ENCODE measurements at regions not wholly inside any gene's neighbourhood (a gene's known extent, or its start where the extent isn't known, plus 50 kb on each side); places are given as distances from the start of the nearest gene placed in this dataset.

- Histone ChIP-seq H3K4me1 (ENCODE audit: insufficient read depth, low read length, poor library complexity, severe bottlenecking) (peaks cover 30% of the 10 kb centered on the region), H3K79me2 (ENCODE audit: insufficient read depth, low read length) (no peaks in the 10 kb centered on the region), H3K27me3 (ENCODE audit: insufficient read depth, low read length, poor library complexity, severe bottlenecking) (no peaks in the 10 kb centered on the region), H3K36me3 (ENCODE audit: insufficient read depth, low read length) (no peaks in the 10 kb centered on the region), H3F3A (ENCODE audit: low read depth) (peaks cover 7% of the 10 kb centered on the region; the same call in 1 of the 2 replicates), H4K20me1 (ENCODE audit: insufficient read depth, low read length, poor library complexity, severe bottlenecking) (no peaks in the 10 kb centered on the region), H3K9ac (ENCODE audit: low read depth, low read length, poor library complexity, severe bottlenecking) (no peak overlapping the region), H3K9me3 (ENCODE audit: insufficient read depth, low read depth, low read length) (no peaks in the 10 kb centered on the region), H2AFZ (ENCODE audit: low read length) (no peak overlapping the region), H3K4me3 (ENCODE audit: low read length, poor library complexity, severe bottlenecking) (no peak overlapping the region), H3K4me2 (ENCODE audit: low read depth, low read length, poor library complexity, severe bottlenecking) (no peak overlapping the region), H3K9me2 (replicated peaks; ENCODE audit: low read depth, low read length) (no peaks in the 10 kb centered on the region)
- TF ChIP-seq CTCF (conservative IDR thresholded peaks at IDR 0.05; ENCODE audit: low read length) = no peak
- TF ChIP-seq EZH2phosphoT487 (IDR thresholded peaks at IDR 0.05; ENCODE audit: borderline replicate concordance) = no peak
Observed at GRCh38 chr6:125434760-125435159, 133.0 kb upstream of the HDDC2 start.

DNA sequence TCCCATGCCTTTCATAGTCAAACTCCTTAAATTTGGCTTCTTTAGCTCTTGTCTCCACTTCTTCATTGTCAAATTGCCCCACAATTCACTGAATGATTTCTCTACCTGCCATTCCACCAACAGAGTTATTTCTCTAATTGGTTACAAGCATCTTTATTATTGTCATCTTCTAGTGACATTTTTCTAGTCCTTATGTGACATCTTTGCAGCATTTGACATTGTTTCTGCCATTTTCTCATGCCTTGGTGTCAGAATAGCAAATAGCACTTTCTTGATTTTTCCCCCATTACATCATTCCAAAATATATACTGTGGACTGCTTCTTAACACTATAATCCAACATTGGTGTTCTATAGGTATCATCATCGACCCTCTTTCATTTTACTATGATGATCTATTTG lies 137.7 kb upstream of the HDDC2 start:
- H3K79me2 ChIP-seq (ENCODE audit: insufficient read depth, low read length) = no peaks in the 10 kb centered on the region
- no peak overlapping the region for H2AFZ ChIP-seq (ENCODE audit: low read length)
- H3K27me3 ChIP-seq (ENCODE audit: insufficient read depth, low read length, poor library complexity, severe bottlenecking) = no peaks in the 10 kb centered on the region
- H3K4me3 ChIP-seq (ENCODE audit: low read length, poor library complexity, severe bottlenecking) = no peak overlapping the region
- H3K4me2 ChIP-seq (ENCODE audit: low read depth, low read length, poor library complexity, severe bottlenecking) = no peak overlapping the region
- no peak for TF ChIP-seq EZH2phosphoT487 (IDR thresholded peaks at IDR 0.05; ENCODE audit: borderline replicate concordance)
- TF ChIP-seq CTCF (conservative IDR thresholded peaks at IDR 0.05; ENCODE audit: low read length) = no peak
- no peaks in the 10 kb centered on the region for H3K9me3 ChIP-seq (ENCODE audit: insufficient read depth, low read depth, low read length)
- H4K20me1 ChIP-seq (ENCODE audit: insufficient read depth, low read length, poor library complexity, severe bottlenecking) = no peaks in the 10 kb centered on the region
- H3F3A ChIP-seq (ENCODE audit: low read depth) = no peaks in the 10 kb centered on the region
- peaks cover 6% of the 10 kb centered on the region for H3K4me1 ChIP-seq (ENCODE audit: insufficient read depth, low read length, poor library complexity, severe bottlenecking)
- no peak overlapping the region for H3K9ac ChIP-seq (ENCODE audit: low read depth, low read length, poor library complexity, severe bottlenecking)
- H3K36me3 ChIP-seq (ENCODE audit: insufficient read depth, low read length) = no peaks in the 10 kb centered on the region
- H3K9me2 ChIP-seq (replicated peaks; ENCODE audit: low read depth, low read length) = no peaks in the 10 kb centered on the region

DNA sequence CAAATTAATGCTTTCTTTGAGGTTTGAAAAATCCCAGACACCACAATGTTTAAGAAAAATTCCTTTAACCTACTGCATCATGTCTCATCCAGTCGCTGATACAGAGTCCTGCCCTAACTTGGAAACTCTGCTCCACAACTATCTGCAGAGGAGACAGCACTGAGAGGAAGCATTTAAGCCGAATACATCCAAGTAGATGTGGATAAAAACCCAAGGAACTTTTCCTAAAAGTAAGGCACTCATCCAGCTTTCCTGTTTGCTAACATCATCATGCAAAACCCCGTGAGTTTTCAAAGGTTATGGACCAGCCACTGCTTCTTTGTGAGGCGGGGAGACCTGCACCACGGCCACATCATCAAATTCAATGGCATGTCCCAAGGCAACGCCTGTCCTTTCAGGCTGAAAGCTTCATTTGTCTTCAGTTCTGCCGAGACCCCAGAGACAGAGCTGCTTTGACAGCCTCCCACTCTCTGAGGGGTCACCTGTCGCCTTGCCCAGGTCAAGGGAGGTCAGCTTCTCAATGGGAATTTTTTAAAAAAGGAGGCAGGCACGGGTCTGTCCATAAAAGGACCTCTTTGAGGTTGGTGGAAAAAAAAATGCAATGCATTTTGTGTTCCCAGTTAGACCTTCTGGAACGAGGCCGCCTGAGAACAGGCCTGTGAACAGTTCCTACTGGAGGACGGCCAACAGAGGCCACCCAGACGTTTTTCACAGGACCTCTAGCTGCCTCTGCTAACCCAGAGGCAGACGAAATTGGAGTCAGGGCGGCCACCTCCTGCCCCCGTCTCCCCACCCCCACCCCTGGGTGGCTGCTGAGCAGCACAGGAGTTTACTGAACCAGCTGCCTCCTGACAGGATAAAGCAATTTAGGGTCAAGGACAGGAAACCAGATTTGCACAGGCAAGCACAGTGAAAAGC lies 142.5 kb upstream of the HDDC2 start:
- TF ChIP-seq CTCF (conservative IDR thresholded peaks at IDR 0.05; ENCODE audit: low read length) (no peak), EZH2phosphoT487 (IDR thresholded peaks at IDR 0.05; ENCODE audit: borderline replicate concordance) (no peak)
- Histone ChIP-seq H3K9me2 (replicated peaks; ENCODE audit: low read depth, low read length) (no peaks in the 10 kb centered on the region), H3K27me3 (ENCODE audit: insufficient read depth, low read length, poor library complexity, severe bottlenecking) (no peaks in the 10 kb centered on the region), H4K20me1 (ENCODE audit: insufficient read depth, low read length, poor library complexity, severe bottlenecking) (no peaks in the 10 kb centered on the region), H3K4me2 (ENCODE audit: low read depth, low read length, poor library complexity, severe bottlenecking) (peak overlapping the region; percentile 10), H3K9ac (ENCODE audit: low read depth, low read length, poor library complexity, severe bottlenecking) (no peak overlapping the region), H3K4me3 (ENCODE audit: low read length, poor library complexity, severe bottlenecking) (no peak overlapping the region), H3K9me3 (ENCODE audit: insufficient read depth, low read depth, low read length) (no peaks in the 10 kb centered on the region), H3K79me2 (ENCODE audit: insufficient read depth, low read length) (no peaks in the 10 kb centered on the region), H3K36me3 (ENCODE audit: insufficient read depth, low read length) (no peaks in the 10 kb centered on the region), H3F3A (ENCODE audit: low read depth) (no peaks in the 10 kb centered on the region), H2AFZ (ENCODE audit: low read length) (peak overlapping the region; percentile 60), H3K4me1 (ENCODE audit: insufficient read depth, low read length, poor library complexity, severe bottlenecking) (peaks cover 28% of the 10 kb centered on the region)

Measured in Loucy (cell line).